Erythroblast (primary cell): ENCODE measurements at regions not wholly inside any gene's neighbourhood (a gene's known extent, or its start where the extent isn't known, plus 50 kb on each side); places are given as distances from the start of the nearest gene placed in this dataset.

Source experiments
- GATA1 ChIP-seq: IDR thresholded peaks from 2 replicates; pipeline ENCODE4 v1.6.1; 2011; ENCODE audit warnings: low read depth, mild to moderate bottlenecking, control low read depth, low read length, moderate library complexity
- POLR2A ChIP-seq: IDR thresholded peaks from 2 replicates; pipeline ENCODE4 v1.6.1; 2011; ENCODE audit warnings: mild to moderate bottlenecking, low read length

DNA sequence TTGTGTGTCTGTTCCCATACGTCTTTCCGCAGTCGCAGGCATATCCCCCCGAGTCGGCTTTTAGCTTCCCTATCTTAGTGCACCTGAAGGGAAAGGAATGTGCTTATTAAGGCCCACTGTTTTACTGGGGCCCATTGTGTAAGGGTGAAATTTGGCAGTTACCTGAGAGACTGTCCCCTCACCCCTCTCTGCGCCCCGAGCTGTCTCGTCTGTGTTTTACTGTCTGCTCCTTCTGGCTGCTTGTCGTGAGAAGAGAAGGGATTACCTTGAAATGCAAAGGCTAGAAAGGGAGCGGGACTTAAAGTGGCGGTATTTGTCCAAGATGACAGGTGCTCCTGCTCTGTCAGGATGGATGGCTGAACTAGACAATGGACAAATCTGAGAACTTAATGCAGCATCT is 233.0 kb upstream of the POU1F1 start:
- no peak for TF ChIP-seq POLR2A
- TF ChIP-seq GATA1: no peak
